CD4-positive, alpha-beta memory T cell (primary cell): ENCODE measurements at regions not wholly inside any gene's neighbourhood (a gene's known extent, or its start where the extent isn't known, plus 50 kb on each side); places are given as distances from the start of the nearest gene placed in this dataset.
"Not testable (repeated sequence)": the region's sequence is repeated elsewhere in the genome, so short reads cannot be mapped to it uniquely, and the experiment has no call there.

Experiments
- CTCF ChIA-PET: fragments of 350-600 bp; sonication (Branson Sonifier 250); formaldehyde crosslinking; loops from one replicate; lab custom pipeline; 2021; ENCODE audit warnings: inconsistent platforms; ENCODE audit not compliant: partially characterized antibody; lab: Charles Lee
- POLR2A ChIA-PET: fragments of 350-600 bp; sonication (Branson Sonifier 250); formaldehyde crosslinking; loops from one replicate; lab custom pipeline; 2021; ENCODE audit not compliant: partially characterized antibody; lab: Charles Lee
- DNase-seq, 5 donors: peaks; one replicate each; pipeline versions ENCODE4 v3.0.0 to v3.0.0-alpha.2; 2020 to 2022; ENCODE audit warnings: mixed read lengths in 1 of 5
- H3K27ac ChIP-seq: one replicate; pipeline ENCODE4 v1.7.0; 2013; ENCODE audit warnings: low read depth, low read length
- H3K27me3 ChIP-seq: 2 replicates; pipeline ENCODE4 v1.7.0; 2013; ENCODE audit warnings: mild to moderate bottlenecking, low read length, moderate library complexity; ENCODE audit not compliant: insufficient read depth
- H3K36me3 ChIP-seq: 2 replicates; pipeline ENCODE4 v1.7.0; 2013; ENCODE audit warnings: mild to moderate bottlenecking, low read length, moderate library complexity; ENCODE audit not compliant: insufficient read depth
- H3K4me1 ChIP-seq: 2 replicates; pipeline ENCODE4 v1.7.0; 2013; ENCODE audit warnings: mild to moderate bottlenecking, low read length, moderate library complexity; ENCODE audit not compliant: insufficient read depth
- H3K4me3 ChIP-seq, 2 donors: one replicate each; pipeline ENCODE4 v1.7.0; 2013; ENCODE audit warnings: low read length in 2 of 2, mild to moderate bottlenecking in 1 of 2
- H3K9me3 ChIP-seq, 2 donors: one replicate each; pipeline ENCODE4 v1.7.0; 2013; ENCODE audit warnings: low read length in 2 of 2, control low read depth in 1 of 2; ENCODE audit not compliant: control insufficient read depth in 1 of 2
- H3K27ac Mint-ChIP-seq, 7 donors: one replicate each; pipeline ENCODE4 v1.8.0; 2020 to 2021; ENCODE audit warnings: mixed read lengths in 7 of 7, mild to moderate bottlenecking in 6 of 7, inconsistent platforms in 3 of 7, moderate library complexity in 3 of 7
- H3K27me3 Mint-ChIP-seq, 2 donors: one replicate each; pipeline ENCODE4 v1.8.0; 2020 to 2021; ENCODE audit warnings: mixed read lengths in 2 of 2
- H3K36me3 Mint-ChIP-seq, 2 donors: one replicate each; pipeline ENCODE4 v1.8.0; 2020 to 2021; ENCODE audit warnings: mixed read lengths in 2 of 2, inconsistent platforms in 1 of 2, mild to moderate bottlenecking in 1 of 2
- H3K4me1 Mint-ChIP-seq, 4 donors: one replicate each; pipeline ENCODE4 v1.8.0; 2020 to 2021; ENCODE audit warnings: mixed read lengths in 4 of 4, mild to moderate bottlenecking in 1 of 4
- H3K4me3 Mint-ChIP-seq, 8 donors: one replicate each; pipeline ENCODE4 v1.8.0; 2020 to 2021; ENCODE audit warnings: mixed read lengths in 8 of 8, mild to moderate bottlenecking in 7 of 8, moderate library complexity in 6 of 8, inconsistent platforms in 3 of 8
- H3K9me3 Mint-ChIP-seq, 8 donors: one replicate each; pipeline ENCODE4 v1.8.0; 2020 to 2021; ENCODE audit warnings: mixed read lengths in 8 of 8, mild to moderate bottlenecking in 5 of 8, inconsistent platforms in 3 of 8, moderate library complexity in 1 of 8
- intact Hi-C: fragments of 100-400 bp; cut with micrococcal nuclease; formaldehyde crosslinking; loops from one replicate; pipeline ENCODE4 v1.15.1; 2023

- H3K27me3 Mint-ChIP-seq = peaks cover 2 to 5% of the 10 kb centered on the region in 2 donors
- POLR2A ChIA-PET = no interaction called here
- H3K4me3 ChIP-seq = no peak overlapping the region
Measured at GRCh38 chr5:82534986-82535385, 256.8 kb upstream of the RPS23 start.

GRCh38 chr5:82532075-82532474 is 253.9 kb upstream of the RPS23 start:
- H3K27ac Mint-ChIP-seq, DNase-seq, H3K27ac ChIP-seq, intact Hi-C loops, H3K9me3 ChIP-seq, H3K27me3 ChIP-seq, CTCF ChIA-PET, POLR2A ChIA-PET, H3K4me3 Mint-ChIP-seq, H3K4me1 ChIP-seq, H3K27me3 Mint-ChIP-seq, H3K4me3 ChIP-seq, H3K36me3 Mint-ChIP-seq, H3K36me3 ChIP-seq, H3K4me1 Mint-ChIP-seq, H3K9me3 Mint-ChIP-seq: not testable (repeated sequence)

More at GRCh38 chr5:82534986-82535385, 256.8 kb upstream of the RPS23 start:
- Mint-ChIP-seq H3K4me1 (no peaks in the 10 kb centered on the region), H3K4me3 (no peak overlapping the region), H3K36me3 (no peaks in the 10 kb centered on the region), H3K27ac (no peak overlapping the region), H3K9me3 (peaks cover 0 to 9% (median 3%) of the 10 kb centered on the region in 8 donors)
- no peaks in the 10 kb centered on the region for H3K27me3 ChIP-seq
- CTCF ChIA-PET = no interaction called here
- no peak overlapping the region for H3K27ac ChIP-seq
- no peak for DNase-seq
- H3K4me1 ChIP-seq = no peaks in the 10 kb centered on the region
- H3K9me3 ChIP-seq = no peaks in the 10 kb centered on the region
- no peaks in the 10 kb centered on the region for H3K36me3 ChIP-seq
- intact Hi-C loops = no loop called here

GRCh38 chr5:82526540-82526939 is 248.4 kb upstream of the RPS23 start:
- ChIA-PET CTCF (no interaction called here), POLR2A (no interaction called here)
- no peak overlapping the region for H3K27ac Mint-ChIP-seq
- no peak for DNase-seq
- Histone ChIP-seq H3K27ac (no peak overlapping the region), H3K4me3 (no peak overlapping the region), H3K36me3 (no peaks in the 10 kb centered on the region), H3K27me3 (no peaks in the 10 kb centered on the region), H3K4me1 (no peaks in the 10 kb centered on the region), H3K9me3 (no peaks in the 10 kb centered on the region)
- H3K4me1 Mint-ChIP-seq = no peaks in the 10 kb centered on the region
- no peaks in the 10 kb centered on the region for H3K27me3 Mint-ChIP-seq
- no peak overlapping the region for H3K4me3 Mint-ChIP-seq
- H3K36me3 Mint-ChIP-seq = no peaks in the 10 kb centered on the region
- intact Hi-C loops = no loop called here
- peaks cover 0 to 5% (median 1%) of the 10 kb centered on the region in 8 donors for H3K9me3 Mint-ChIP-seq

- DNase-seq = no peak
- H3K4me3 Mint-ChIP-seq = no peak overlapping the region
- Histone ChIP-seq H3K9me3 (no peaks in the 10 kb centered on the region), H3K4me3 (no peak overlapping the region), H3K27ac (no peak overlapping the region), H3K4me1 (no peaks in the 10 kb centered on the region), H3K36me3 (no peaks in the 10 kb centered on the region), H3K27me3 (no peaks in the 10 kb centered on the region)
- ChIA-PET CTCF (no interaction called here), POLR2A (no interaction called here)
- peaks cover 0 to 3% (median 0%) of the 10 kb centered on the region in 8 donors for H3K9me3 Mint-ChIP-seq
- intact Hi-C loops = no loop called here
- H3K27me3 Mint-ChIP-seq = no peaks in the 10 kb centered on the region
- no peaks in the 10 kb centered on the region for H3K36me3 Mint-ChIP-seq
- no peak overlapping the region for H3K27ac Mint-ChIP-seq
- no peaks in the 10 kb centered on the region for H3K4me1 Mint-ChIP-seq
Measured at GRCh38 chr5:82525626-82526025, 247.5 kb upstream of the RPS23 start.

GRCh38 chr5:82523633-82524032 is 245.5 kb upstream of the RPS23 start:
- no peaks in the 10 kb centered on the region for H3K36me3 Mint-ChIP-seq
- intact Hi-C loops = no loop called here
- H3K4me3 Mint-ChIP-seq = no peak overlapping the region

GRCh38 chr5:82522897-82523296 is 244.7 kb upstream of the RPS23 start:
- POLR2A ChIA-PET = no interaction called here
- no peaks in the 10 kb centered on the region for H3K27me3 ChIP-seq
- Mint-ChIP-seq H3K36me3 (no peaks in the 10 kb centered on the region), H3K9me3 (peaks cover 0 to 3% (median 0%) of the 10 kb centered on the region in 8 donors), H3K4me3 (no peak overlapping the region), H3K4me1 (no peaks in the 10 kb centered on the region), H3K27me3 (peaks cover 3% of the 10 kb centered on the region in 2 donors), H3K27ac (no peak overlapping the region)
- intact Hi-C loops = no loop called here
- CTCF ChIA-PET = no interaction called here
- H3K27ac ChIP-seq = no peak overlapping the region
- no peaks in the 10 kb centered on the region for H3K9me3 ChIP-seq
- H3K4me3 ChIP-seq = no peak overlapping the region
- H3K4me1 ChIP-seq = no peaks in the 10 kb centered on the region
- no peak for DNase-seq
- no peaks in the 10 kb centered on the region for H3K36me3 ChIP-seq

More at GRCh38 chr5:82523633-82524032, 245.5 kb upstream of the RPS23 start:
- H3K36me3 ChIP-seq = no peaks in the 10 kb centered on the region
- Mint-ChIP-seq H3K27me3 (peaks cover 3% of the 10 kb centered on the region in 2 donors), H3K4me1 (no peaks in the 10 kb centered on the region), H3K9me3 (peaks cover 0 to 3% (median 0%) of the 10 kb centered on the region in 8 donors), H3K27ac (no peak overlapping the region)
- H3K4me1 ChIP-seq = no peaks in the 10 kb centered on the region
- DNase-seq = no peak
- POLR2A ChIA-PET = no interaction called here
- no peaks in the 10 kb centered on the region for H3K9me3 ChIP-seq
- no peak overlapping the region for H3K27ac ChIP-seq
- no peaks in the 10 kb centered on the region for H3K27me3 ChIP-seq
- H3K4me3 ChIP-seq = no peak overlapping the region
- CTCF ChIA-PET = no interaction called here

- POLR2A ChIA-PET = no interaction called here
- H3K36me3 ChIP-seq = no peaks in the 10 kb centered on the region
- Mint-ChIP-seq H3K36me3 (no peaks in the 10 kb centered on the region), H3K4me3 (peak overlapping the region in 1 of 8 donors; percentile 13), H3K9me3 (peaks cover 0 to 2% (median 0%) of the 10 kb centered on the region in 8 donors), H3K27ac (no peak overlapping the region), H3K4me1 (no peaks in the 10 kb centered on the region), H3K27me3 (peaks cover 3% of the 10 kb centered on the region in 2 donors)
- no peaks in the 10 kb centered on the region for H3K9me3 ChIP-seq
- intact Hi-C loops = no loop called here
- H3K4me1 ChIP-seq = no peaks in the 10 kb centered on the region
- H3K27me3 ChIP-seq = no peaks in the 10 kb centered on the region
- no peak for DNase-seq
- CTCF ChIA-PET = no interaction called here
- H3K4me3 ChIP-seq = no peak overlapping the region
- H3K27ac ChIP-seq = no peak overlapping the region
Measured at GRCh38 chr5:82521431-82522051, 243.4 kb upstream of the RPS23 start.
